Right atrium auricular region (tissue), 2 donors: ENCODE measurements at regions not wholly inside any gene's neighbourhood (a gene's known extent, or its start where the extent isn't known, plus 50 kb on each side); places are given as distances from the start of the nearest gene placed in this dataset.

Source experiments
- DNase-seq: peaks from one replicate; pipeline ENCODE4 v3.0.0-alpha.2; 2019; ENCODE audit warnings: low spot score
- H3K27ac ChIP-seq, 2 donors: fragments of 200-600 bp; sonication (generic); 1 replicate in 1 of 2; 2 replicates in 1 of 2; pipeline ENCODE4 v1.5.1; 2016 to 2019
- H3K27me3 ChIP-seq, 2 donors: fragments of 200-600 bp; sonication (generic); one replicate each; pipeline versions ENCODE4 v1.5.1 to v1.6.0; 2017 to 2019
- H3K36me3 ChIP-seq: fragments of 200-600 bp; sonication (generic); one replicate; pipeline ENCODE4 v1.5.1; 2016
- H3K4me1 ChIP-seq, 2 donors: fragments of 200-600 bp; sonication (generic); one replicate each; pipeline versions ENCODE4 v1.5.1 to v1.6.0; 2017 to 2019
- H3K4me3 ChIP-seq, 2 donors: fragments of 200-600 bp; sonication (generic); 1 replicate in 1 of 2; 2 replicates in 1 of 2; pipeline ENCODE4 v1.5.1; 2017 to 2019; ENCODE audit warnings: mild to moderate bottlenecking in 1 of 2, moderate library complexity in 1 of 2
- H3K9me3 ChIP-seq, 2 donors: fragments of 200-600 bp; sonication (generic); one replicate each; pipeline ENCODE4 v1.5.1; 2019
- TF ChIP-seq, protein P1 (sequence below), 2 donors: fragments of 200-600 bp; sonication (generic); IDR thresholded peaks; one replicate each; pipeline ENCODE4 v1.5.1; 2019; ENCODE audit warnings: antibody characterized with exemption in 2 of 2

DNA sequence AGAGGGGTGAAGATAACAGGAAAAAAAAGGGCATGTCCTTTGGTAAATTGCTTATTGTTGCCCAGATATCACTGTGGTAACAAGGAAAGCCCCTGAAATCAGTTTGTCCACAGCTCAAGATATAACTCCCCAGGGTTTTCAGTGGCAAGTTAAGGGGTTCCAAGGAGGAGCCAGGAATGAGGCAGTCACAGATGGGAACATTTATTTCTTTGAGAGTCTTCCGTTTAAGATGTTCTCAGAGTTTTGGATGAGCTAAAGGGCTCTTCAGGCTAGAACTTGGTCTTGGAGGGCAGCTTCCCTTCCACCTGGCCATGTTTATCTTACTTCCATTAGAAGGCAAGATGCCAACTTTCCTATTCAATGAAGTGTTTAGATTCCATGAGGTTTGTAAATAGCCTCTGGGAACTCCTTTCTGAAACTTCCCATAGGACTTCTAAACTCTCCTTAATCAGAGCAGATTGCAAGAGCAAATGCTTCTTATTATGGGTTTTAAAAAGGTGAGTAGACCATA, 277.6 kb upstream of the TNC start:
- TF ChIP-seq, protein P1, sequence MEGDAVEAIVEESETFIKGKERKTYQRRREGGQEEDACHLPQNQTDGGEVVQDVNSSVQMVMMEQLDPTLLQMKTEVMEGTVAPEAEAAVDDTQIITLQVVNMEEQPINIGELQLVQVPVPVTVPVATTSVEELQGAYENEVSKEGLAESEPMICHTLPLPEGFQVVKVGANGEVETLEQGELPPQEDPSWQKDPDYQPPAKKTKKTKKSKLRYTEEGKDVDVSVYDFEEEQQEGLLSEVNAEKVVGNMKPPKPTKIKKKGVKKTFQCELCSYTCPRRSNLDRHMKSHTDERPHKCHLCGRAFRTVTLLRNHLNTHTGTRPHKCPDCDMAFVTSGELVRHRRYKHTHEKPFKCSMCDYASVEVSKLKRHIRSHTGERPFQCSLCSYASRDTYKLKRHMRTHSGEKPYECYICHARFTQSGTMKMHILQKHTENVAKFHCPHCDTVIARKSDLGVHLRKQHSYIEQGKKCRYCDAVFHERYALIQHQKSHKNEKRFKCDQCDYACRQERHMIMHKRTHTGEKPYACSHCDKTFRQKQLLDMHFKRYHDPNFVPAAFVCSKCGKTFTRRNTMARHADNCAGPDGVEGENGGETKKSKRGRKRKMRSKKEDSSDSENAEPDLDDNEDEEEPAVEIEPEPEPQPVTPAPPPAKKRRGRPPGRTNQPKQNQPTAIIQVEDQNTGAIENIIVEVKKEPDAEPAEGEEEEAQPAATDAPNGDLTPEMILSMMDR (IDR thresholded peaks at IDR 0.05): no peak
- no peaks in the 10 kb centered on the region for H3K27me3 ChIP-seq
- H3K4me1 ChIP-seq: peaks cover 0 to 19% of the 10 kb centered on the region in 2 donors
- H3K9me3 ChIP-seq: no peaks in the 10 kb centered on the region
- peak overlapping the region; percentile 7 to 11 for H3K27ac ChIP-seq
- no peak overlapping the region for H3K4me3 ChIP-seq
- H3K36me3 ChIP-seq: no peaks in the 10 kb centered on the region
- DNase-seq: no peak

DNA sequence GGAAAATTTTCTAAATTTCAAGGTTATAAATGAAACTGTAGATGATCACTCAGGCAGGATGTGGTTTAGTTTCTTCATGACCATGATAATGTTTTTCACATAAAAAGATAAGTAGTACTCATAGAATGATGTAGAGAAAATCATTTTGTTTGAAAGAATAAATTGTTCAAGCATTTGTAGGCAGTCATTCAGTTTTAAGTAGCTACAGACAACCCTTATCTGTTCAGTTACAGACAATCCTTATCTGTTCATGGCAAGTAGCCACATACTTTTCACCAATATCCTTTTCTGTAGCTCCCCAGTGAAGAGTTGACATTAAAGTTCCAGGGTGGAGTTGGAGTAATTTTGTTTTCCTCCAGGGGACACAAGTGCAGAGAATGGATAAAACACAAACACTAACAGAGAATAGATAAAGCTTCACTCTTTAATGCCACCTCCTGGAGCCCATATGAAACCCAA, 278.1 kb upstream of the TNC start:
- H3K4me3 ChIP-seq: no peak overlapping the region
- peaks cover 0 to 19% of the 10 kb centered on the region in 2 donors for H3K4me1 ChIP-seq
- H3K36me3 ChIP-seq: no peaks in the 10 kb centered on the region
- TF ChIP-seq, protein P1 (IDR thresholded peaks at IDR 0.05): no peak
- no peak for DNase-seq
- no peaks in the 10 kb centered on the region for H3K27me3 ChIP-seq
- H3K9me3 ChIP-seq: no peaks in the 10 kb centered on the region
- H3K27ac ChIP-seq: peak overlapping the region in 1 of 2 donors; percentile 7

DNA sequence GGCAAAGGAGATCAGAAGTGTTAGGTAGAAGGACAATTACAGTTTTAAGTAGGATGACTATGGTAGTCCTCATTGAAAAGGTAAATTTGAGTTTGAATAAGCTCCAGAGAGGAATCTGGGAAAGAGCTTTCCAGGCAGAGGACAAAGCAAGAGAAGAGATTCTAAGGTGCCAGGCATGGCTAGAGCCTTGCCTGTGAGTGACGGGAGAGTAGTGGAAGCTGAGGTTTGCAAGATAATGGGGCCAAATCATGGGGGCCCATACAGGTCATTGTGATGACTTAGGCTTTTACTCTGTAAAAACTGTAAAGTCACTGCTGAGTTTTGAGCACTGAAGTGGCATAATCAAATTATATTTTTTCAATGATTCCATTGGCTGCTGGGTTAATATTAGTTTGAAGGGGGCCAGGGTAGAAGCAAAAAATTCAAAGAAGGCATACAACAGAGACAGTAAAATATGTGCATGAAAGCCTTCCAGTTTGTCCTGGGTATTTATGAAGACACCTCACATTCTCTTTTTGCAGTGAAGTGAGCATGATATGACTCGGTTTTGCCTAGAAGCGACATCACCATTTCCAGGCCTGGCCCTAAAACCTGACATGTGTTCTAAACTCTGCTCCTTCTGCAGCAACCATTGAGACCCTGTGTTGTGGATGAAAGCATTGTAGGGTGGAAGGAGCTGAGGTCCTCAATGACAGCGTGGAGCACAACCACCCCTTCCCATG, 279.8 kb upstream of the TNC start:
- no peak overlapping the region for H3K4me3 ChIP-seq
- TF ChIP-seq, protein P1 (IDR thresholded peaks at IDR 0.05): no peak
- no peaks in the 10 kb centered on the region for H3K36me3 ChIP-seq
- H3K27ac ChIP-seq: no peak overlapping the region
- peaks cover 0 to 19% of the 10 kb centered on the region in 2 donors for H3K4me1 ChIP-seq
- H3K9me3 ChIP-seq: no peaks in the 10 kb centered on the region
- DNase-seq: no peak
- H3K27me3 ChIP-seq: no peaks in the 10 kb centered on the region

DNA sequence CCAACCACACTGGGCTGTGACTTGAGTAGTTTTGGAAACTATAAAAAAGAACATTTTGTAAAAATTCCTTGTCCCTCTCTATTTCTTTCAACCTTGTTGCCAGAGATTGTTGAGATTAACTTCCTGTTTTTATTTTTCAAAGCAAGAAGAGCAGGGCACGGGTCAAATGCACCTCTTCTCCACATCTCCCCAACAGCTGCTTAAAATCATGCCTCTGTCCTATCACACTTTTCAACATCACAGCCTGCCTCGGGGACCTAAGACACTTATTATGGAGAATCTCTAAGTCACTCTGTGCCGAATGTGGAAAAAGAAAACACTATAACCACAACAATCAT, 280.3 kb upstream of the TNC start:
- H3K4me1 ChIP-seq: peaks cover 0 to 19% of the 10 kb centered on the region in 2 donors
- no peak for DNase-seq
- no peaks in the 10 kb centered on the region for H3K36me3 ChIP-seq
- H3K9me3 ChIP-seq: no peaks in the 10 kb centered on the region
- H3K27ac ChIP-seq: no peak overlapping the region
- H3K27me3 ChIP-seq: no peaks in the 10 kb centered on the region
- TF ChIP-seq, protein P1 (IDR thresholded peaks at IDR 0.05): no peak
- no peak overlapping the region for H3K4me3 ChIP-seq

DNA sequence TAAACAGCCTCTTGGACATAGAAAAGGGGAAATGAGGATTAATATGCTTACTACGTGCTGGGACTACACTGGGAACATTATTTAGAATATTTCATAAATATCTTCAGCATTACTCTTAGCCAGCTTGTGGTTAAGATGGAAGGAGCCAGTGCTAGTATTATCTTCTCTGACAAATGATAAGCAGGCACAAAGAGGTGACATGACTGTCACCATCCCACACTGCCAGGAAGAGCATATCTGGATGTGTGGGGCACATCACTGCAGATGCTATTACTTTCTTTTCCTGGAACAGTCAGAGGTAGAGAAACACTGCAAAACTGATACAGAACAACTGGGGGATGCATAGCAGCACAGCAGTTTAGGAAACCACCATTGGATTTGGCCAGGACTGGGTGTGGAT, 281.0 kb upstream of the TNC start:
- H3K9me3 ChIP-seq: no peaks in the 10 kb centered on the region
- TF ChIP-seq, protein P1 (IDR thresholded peaks at IDR 0.05): no peak
- H3K27me3 ChIP-seq: no peaks in the 10 kb centered on the region
- H3K36me3 ChIP-seq: no peaks in the 10 kb centered on the region
- H3K4me3 ChIP-seq: no peak overlapping the region
- DNase-seq: no peak
- peaks cover 0 to 19% of the 10 kb centered on the region in 2 donors for H3K4me1 ChIP-seq
- no peak overlapping the region for H3K27ac ChIP-seq

DNA sequence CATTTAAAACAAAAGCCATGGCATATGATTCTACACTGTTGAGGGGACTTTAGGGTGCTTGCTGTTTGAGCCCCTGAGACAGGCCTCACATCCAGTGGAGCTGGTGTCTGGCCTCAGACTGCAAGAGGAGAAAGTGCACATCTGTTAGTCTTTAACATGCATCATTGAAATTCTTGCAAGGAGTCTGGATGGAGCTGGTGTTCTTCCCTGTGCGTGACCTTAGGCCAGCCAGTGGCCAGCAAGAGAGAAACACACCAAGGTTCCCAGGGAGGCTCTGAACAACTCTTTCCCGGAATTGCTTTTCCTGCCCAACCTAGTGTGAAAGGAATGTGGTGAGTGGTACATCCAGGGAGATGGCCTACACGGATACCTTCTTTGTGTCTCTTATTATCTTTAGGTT, 282.8 kb upstream of the TNC start:
- DNase-seq: no peak
- TF ChIP-seq, protein P1 (IDR thresholded peaks at IDR 0.05): no peak
- H3K9me3 ChIP-seq: no peaks in the 10 kb centered on the region
- no peaks in the 10 kb centered on the region for H3K27me3 ChIP-seq
- H3K27ac ChIP-seq: no peak overlapping the region
- H3K36me3 ChIP-seq: no peaks in the 10 kb centered on the region
- H3K4me1 ChIP-seq: peaks cover 0 to 10% of the 10 kb centered on the region in 2 donors
- no peak overlapping the region for H3K4me3 ChIP-seq
